Neural progenitor cell (in vitro differentiated cells): ENCODE measurements at regions not wholly inside any gene's neighbourhood (a gene's known extent, or its start where the extent isn't known, plus 50 kb on each side); places are given as distances from the start of the nearest gene placed in this dataset.

Experiments
- DNase-seq: peaks from one replicate; pipeline ENCODE4 v3.0.0-alpha.2; 2016; ENCODE audit warnings: low spot score
- H2AFZ ChIP-seq: fragments of 200-600 bp; sonication (generic); replicated peaks from 2 replicates; pipeline ENCODE4 v1.6.1; 2016; ENCODE audit warnings: antibody characterized with exemption
- H3F3A ChIP-seq: fragments of 200-600 bp; sonication (generic); 2 replicates; pipeline ENCODE4 v1.6.1; 2016; ENCODE audit warnings: antibody characterized with exemption, low read depth
- H3K27ac ChIP-seq: fragments of 200-600 bp; sonication (generic); 2 replicates; pipeline ENCODE4 v1.5.1; 2016; ENCODE audit warnings: mild to moderate bottlenecking
- H3K27me3 ChIP-seq: fragments of 200-600 bp; sonication (generic); 2 replicates; pipeline ENCODE4 v1.6.1; 2016; ENCODE audit warnings: mild to moderate bottlenecking, moderate library complexity
- H3K36me3 ChIP-seq: fragments of 200-600 bp; sonication (generic); 2 replicates; pipeline ENCODE4 v1.5.1; 2016
- H3K4me1 ChIP-seq: fragments of 200-600 bp; sonication (generic); 2 replicates; pipeline ENCODE4 v1.6.1; 2016; ENCODE audit warnings: mixed run types
- H3K4me2 ChIP-seq: fragments of 200-600 bp; sonication (generic); 2 replicates; pipeline ENCODE4 v1.6.1; 2016
- H3K4me3 ChIP-seq: fragments of 200-600 bp; sonication (generic); 2 replicates; pipeline ENCODE4 v1.5.1; 2016
- H3K79me2 ChIP-seq: fragments of 200-600 bp; sonication (generic); 2 replicates; pipeline ENCODE4 v1.6.1; 2016; ENCODE audit warnings: low read depth
- H3K9ac ChIP-seq: fragments of 200-600 bp; sonication (generic); 2 replicates; pipeline ENCODE4 v1.6.1; 2016
- H3K9me3 ChIP-seq: fragments of 200-600 bp; sonication (generic); 2 replicates; pipeline ENCODE4 v1.5.1; 2016; ENCODE audit warnings: low read depth
- H4K20me1 ChIP-seq: fragments of 200-600 bp; sonication (generic); 2 replicates; pipeline ENCODE4 v1.6.1; 2016; ENCODE audit warnings: low read depth
- H3K27ac Mint-ChIP-seq: 3 replicates; pipeline ENCODE4 v1.8.0; 2021; ENCODE audit warnings: mixed read lengths
- H3K27me3 Mint-ChIP-seq: 2 replicates; pipeline ENCODE4 v1.8.0; 2022; ENCODE audit warnings: low read depth, mild to moderate bottlenecking, inconsistent platforms, moderate library complexity, mixed read lengths; ENCODE audit not compliant: insufficient read depth
- H3K36me3 Mint-ChIP-seq: 3 replicates; pipeline ENCODE4 v1.8.0; 2021; ENCODE audit warnings: mixed read lengths
- H3K4me1 Mint-ChIP-seq: 3 replicates; pipeline ENCODE4 v1.8.0; 2021; ENCODE audit warnings: mixed read lengths
- H3K4me3 Mint-ChIP-seq: 3 replicates; pipeline ENCODE4 v1.8.0; 2021; ENCODE audit warnings: mild to moderate bottlenecking, moderate library complexity, mixed read lengths
- H3K9me3 Mint-ChIP-seq: 3 replicates; pipeline ENCODE4 v1.8.0; 2020; ENCODE audit warnings: mixed read lengths
- CTCF ChIP-seq: fragments of 200-600 bp; sonication (generic); IDR thresholded peaks from 2 replicates; pipeline ENCODE4 v1.5.1; 2017; ENCODE audit warnings: antibody characterized with exemption, mild to moderate bottlenecking
- EZH2 ChIP-seq: fragments of 200-600 bp; sonication (generic); IDR thresholded peaks from 2 replicates; pipeline ENCODE4 v1.6.1; 2017; ENCODE audit warnings: antibody characterized with exemption, mild to moderate bottlenecking, moderate library complexity
- EZH2phosphoT487 ChIP-seq: fragments of 200-600 bp; sonication (generic); IDR thresholded peaks from 2 replicates; pipeline ENCODE4 v1.6.1; 2017; ENCODE audit warnings: antibody characterized with exemption

- Histone ChIP-seq H3F3A (no peaks in the 10 kb centered on the region), H3K4me2 (no peak overlapping the region), H3K27ac (no peak overlapping the region), H4K20me1 (no peaks in the 10 kb centered on the region), H3K9ac (no peak overlapping the region), H3K27me3 (no peaks in the 10 kb centered on the region), H3K4me3 (no peak overlapping the region), H3K4me1 (no peaks in the 10 kb centered on the region), H3K79me2 (no peaks in the 10 kb centered on the region), H3K36me3 (no peaks in the 10 kb centered on the region), H3K9me3 (no peaks in the 10 kb centered on the region), H2AFZ (no peak overlapping the region)
- DNase-seq, result no peak
- H3K9me3 Mint-ChIP-seq, result no peaks in the 10 kb centered on the region
- peaks cover 3% of the 10 kb centered on the region for H3K27me3 Mint-ChIP-seq
- H3K36me3 Mint-ChIP-seq, result no peaks in the 10 kb centered on the region
- TF ChIP-seq EZH2 (no peak), EZH2phosphoT487 (no peak), CTCF (no peak)
- H3K27ac Mint-ChIP-seq, result no peak overlapping the region
- no peak overlapping the region for H3K4me3 Mint-ChIP-seq
- H3K4me1 Mint-ChIP-seq, result no peaks in the 10 kb centered on the region
Measured at GRCh38 chr1:185608177-185608576, 126.0 kb upstream of the HMCN1 start.

DNA sequence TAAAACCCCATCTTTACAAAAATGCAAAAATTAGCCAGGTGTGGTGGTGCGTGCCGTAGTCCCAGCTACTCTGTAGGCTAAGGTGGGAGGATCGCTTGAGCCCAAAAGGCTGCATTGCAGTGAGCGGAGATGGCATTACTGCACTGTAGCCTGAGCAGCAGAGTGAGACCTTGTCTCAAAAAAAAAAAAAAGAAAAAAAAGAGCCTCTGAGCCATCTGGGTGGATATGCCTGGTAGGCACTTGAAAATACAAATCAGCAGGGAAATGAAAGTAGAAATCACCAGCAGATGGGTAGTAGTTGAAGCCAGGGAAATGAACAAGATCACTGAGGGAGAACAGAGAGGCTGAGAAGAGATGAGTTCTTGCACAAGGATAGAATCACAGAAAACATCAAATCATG, 131.0 kb upstream of the HMCN1 start:
- H3K4me3 ChIP-seq, result no peak overlapping the region
- H2AFZ ChIP-seq, result no peak overlapping the region

GRCh38 chr1:185601189-185601588, 133.0 kb upstream of the HMCN1 start:
- Histone ChIP-seq H3K9ac (no peak overlapping the region), H3K79me2 (no peaks in the 10 kb centered on the region), H3F3A (no peaks in the 10 kb centered on the region), H3K27me3 (no peaks in the 10 kb centered on the region), H3K4me2 (no peak overlapping the region), H3K4me1 (no peaks in the 10 kb centered on the region), H3K27ac (no peak overlapping the region), H3K9me3 (no peaks in the 10 kb centered on the region), H2AFZ (no peak overlapping the region), H3K36me3 (no peaks in the 10 kb centered on the region), H4K20me1 (no peaks in the 10 kb centered on the region), H3K4me3 (no peak overlapping the region)
- Mint-ChIP-seq H3K36me3 (no peaks in the 10 kb centered on the region), H3K9me3 (no peaks in the 10 kb centered on the region), H3K27ac (no peak overlapping the region), H3K27me3 (no peaks in the 10 kb centered on the region), H3K4me3 (no peak overlapping the region), H3K4me1 (no peaks in the 10 kb centered on the region)
- TF ChIP-seq EZH2, result no peak
- no peak for TF ChIP-seq CTCF
- TF ChIP-seq EZH2phosphoT487, result no peak
- DNase-seq, result no peak

More for the DNA sequence above, 131.0 kb upstream of the HMCN1 start:
- H3K27me3 ChIP-seq, result no peaks in the 10 kb centered on the region
- Mint-ChIP-seq H3K36me3 (no peaks in the 10 kb centered on the region), H3K4me1 (no peaks in the 10 kb centered on the region), H3K9me3 (no peaks in the 10 kb centered on the region), H3K4me3 (no peak overlapping the region), H3K27me3 (no peaks in the 10 kb centered on the region), H3K27ac (no peak overlapping the region)
- H3K9ac ChIP-seq, result no peak overlapping the region
- TF ChIP-seq CTCF, result no peak
- TF ChIP-seq EZH2phosphoT487, result no peak
- DNase-seq, result no peak
- no peaks in the 10 kb centered on the region for H3F3A ChIP-seq
- H4K20me1 ChIP-seq, result no peaks in the 10 kb centered on the region
- no peaks in the 10 kb centered on the region for H3K36me3 ChIP-seq
- no peak overlapping the region for H3K4me2 ChIP-seq
- no peaks in the 10 kb centered on the region for H3K4me1 ChIP-seq
- no peaks in the 10 kb centered on the region for H3K79me2 ChIP-seq
- no peak overlapping the region for H3K27ac ChIP-seq
- no peaks in the 10 kb centered on the region for H3K9me3 ChIP-seq

- H3K27me3 ChIP-seq, result no peaks in the 10 kb centered on the region
- no peak overlapping the region for H3K4me2 ChIP-seq
- no peaks in the 10 kb centered on the region for H3K4me1 ChIP-seq
- no peak overlapping the region for H3K9ac ChIP-seq
- Mint-ChIP-seq H3K27me3 (no peaks in the 10 kb centered on the region), H3K4me1 (no peaks in the 10 kb centered on the region), H3K4me3 (no peak overlapping the region), H3K36me3 (no peaks in the 10 kb centered on the region), H3K27ac (no peak overlapping the region), H3K9me3 (no peaks in the 10 kb centered on the region)
- DNase-seq, result no peak
- no peak overlapping the region for H3K4me3 ChIP-seq
- TF ChIP-seq EZH2phosphoT487 (no peak), CTCF (no peak), EZH2 (no peak)
- H2AFZ ChIP-seq, result no peak overlapping the region
- no peaks in the 10 kb centered on the region for H3K9me3 ChIP-seq
- H4K20me1 ChIP-seq, result no peaks in the 10 kb centered on the region
- H3K27ac ChIP-seq, result no peak overlapping the region
- no peaks in the 10 kb centered on the region for H3K36me3 ChIP-seq
- H3F3A ChIP-seq, result no peaks in the 10 kb centered on the region
- no peaks in the 10 kb centered on the region for H3K79me2 ChIP-seq
Measured at GRCh38 chr1:185600641-185601040, 133.6 kb upstream of the HMCN1 start.
